ENCODE measurements at regions not wholly inside any gene's neighbourhood (a gene's known extent, or its start where the extent isn't known, plus 50 kb on each side); places are given as distances from the start of the nearest gene placed in this dataset.
"Not testable (repeated sequence)": the region's sequence is repeated elsewhere in the genome, so short reads cannot be mapped to it uniquely, and the experiment has no call there.

DNA sequence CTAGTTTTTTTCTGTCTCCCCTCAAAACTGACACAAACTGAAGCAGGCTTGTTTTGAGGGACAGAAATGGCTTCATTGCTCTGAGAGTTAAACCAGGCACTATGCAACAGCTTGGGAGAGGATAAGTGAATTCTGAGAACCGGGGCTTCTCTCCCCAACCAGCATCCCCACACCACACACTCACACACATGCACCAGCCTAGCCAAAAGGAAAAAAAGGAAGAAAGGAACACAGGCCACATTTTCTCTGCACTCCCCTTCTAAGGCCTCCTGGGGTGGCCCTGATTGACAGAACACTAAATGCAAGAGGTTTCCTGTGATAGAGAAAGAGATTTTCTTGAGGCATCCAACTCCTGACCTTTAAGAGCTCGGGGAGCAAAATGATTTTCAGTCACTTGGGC lies 177.5 kb downstream of the TLE3 start:
- DNase-seq (ENCODE audit: low read depth): no peak

DNA sequence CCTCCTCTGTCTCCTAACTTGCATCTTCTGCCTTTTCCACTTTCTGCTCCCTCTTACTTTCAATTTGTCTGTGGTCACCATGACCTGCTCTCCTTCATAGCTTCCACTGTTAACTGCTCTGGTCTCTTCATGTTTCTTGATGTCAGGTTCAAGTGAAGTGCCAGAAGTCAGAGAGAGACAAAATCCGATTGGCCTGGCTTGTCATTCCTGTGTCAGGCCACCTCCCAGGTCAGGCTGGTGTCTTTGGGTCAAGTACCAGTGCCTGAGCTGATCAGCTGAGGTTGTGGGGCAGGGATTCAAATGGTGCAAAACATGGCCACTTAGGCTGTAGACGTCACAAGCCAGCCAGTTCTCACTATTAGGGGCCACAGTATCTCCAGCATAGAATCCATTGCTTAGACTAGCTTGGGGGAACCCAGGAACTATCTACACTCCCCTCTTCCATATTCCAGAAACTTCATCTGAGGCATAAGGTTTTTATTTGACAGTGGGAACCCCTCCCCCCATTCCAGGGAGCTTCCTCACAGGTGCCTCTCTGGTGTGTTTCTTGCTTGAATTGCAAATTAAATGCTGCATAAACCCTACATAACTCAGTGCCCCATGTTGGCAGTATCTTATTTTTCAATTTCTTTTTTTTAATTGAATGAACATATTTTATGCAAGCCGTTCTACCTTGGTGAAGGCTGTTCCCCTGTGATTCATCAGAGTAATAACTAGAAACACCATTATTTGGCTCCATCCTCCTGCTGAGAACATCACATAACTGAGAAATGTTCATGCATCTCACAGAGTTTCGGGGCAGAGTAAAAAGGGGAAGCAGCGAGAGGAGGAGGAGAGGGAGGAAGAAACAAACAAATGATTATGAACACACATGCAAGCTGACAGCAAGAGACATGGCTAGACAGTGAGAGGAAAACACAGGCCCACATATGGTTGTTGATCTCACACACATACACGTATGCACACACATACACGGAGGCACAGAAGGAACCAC lies 175.8 kb downstream of the TLE3 start:
- no peak for DNase-seq (ENCODE audit: low read depth)

DNA sequence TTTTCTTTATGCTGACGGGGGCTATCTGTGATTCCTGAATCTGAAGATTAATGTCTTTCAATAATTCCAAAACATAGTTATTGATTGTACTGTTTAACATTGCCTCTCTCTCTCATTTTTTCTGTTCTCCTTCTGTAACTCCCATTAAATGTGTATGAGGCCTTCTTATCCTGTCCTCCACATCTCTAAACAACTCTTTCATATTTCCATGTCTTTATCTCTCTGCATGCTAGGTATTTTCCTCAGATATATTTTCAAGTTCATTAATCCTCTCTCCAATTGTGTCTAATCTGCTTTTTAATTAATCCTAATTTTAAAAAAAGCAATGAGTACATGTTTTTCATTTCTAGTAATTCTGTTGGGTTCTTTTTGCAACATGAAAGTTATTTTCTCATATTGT lies 173.2 kb downstream of the TLE3 start:
- DNase-seq (ENCODE audit: low read depth): no peak

DNA sequence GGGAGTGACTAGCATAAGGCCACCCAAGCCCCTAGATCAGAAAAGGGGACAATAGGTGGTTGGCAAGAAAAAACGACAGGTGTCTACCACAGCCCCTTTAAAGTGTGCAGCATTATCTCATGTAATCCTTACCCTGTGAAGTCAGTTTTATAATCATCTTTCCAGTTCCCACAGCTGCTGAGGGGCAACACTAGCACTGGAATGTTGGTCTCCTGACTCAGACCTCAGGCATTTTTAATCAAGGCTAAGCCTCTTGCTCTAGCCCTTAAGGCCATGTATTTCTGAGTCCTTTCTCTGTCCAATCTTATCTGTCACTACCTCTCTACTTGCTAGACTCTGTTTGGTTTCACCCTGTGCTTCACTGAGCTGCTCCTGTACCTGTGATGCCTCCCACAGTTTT lies 171.7 kb downstream of the TLE3 start:
- peak; percentile 52 for DNase-seq (ENCODE audit: low read depth)

DNA sequence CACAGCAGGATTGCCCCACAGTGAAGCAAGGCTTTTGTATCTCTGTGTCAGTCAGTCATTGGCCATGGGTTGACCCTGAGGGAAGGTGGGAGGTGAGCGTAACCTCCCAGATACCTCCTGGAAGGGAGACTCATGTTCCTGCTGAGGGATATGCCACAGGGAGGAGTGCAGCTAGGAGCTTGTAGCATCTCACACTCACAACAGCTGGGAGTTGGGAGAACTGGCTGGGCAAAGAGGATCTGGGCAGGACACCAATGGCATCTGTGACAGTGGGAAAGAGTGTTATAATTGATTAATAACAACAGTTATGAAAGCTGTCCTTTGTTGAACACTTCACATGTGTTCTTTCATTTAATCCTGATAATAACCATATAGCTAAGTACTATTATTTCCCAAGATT lies 171.0 kb downstream of the TLE3 start:
- DNase-seq (ENCODE audit: low read depth): no peak

DNA sequence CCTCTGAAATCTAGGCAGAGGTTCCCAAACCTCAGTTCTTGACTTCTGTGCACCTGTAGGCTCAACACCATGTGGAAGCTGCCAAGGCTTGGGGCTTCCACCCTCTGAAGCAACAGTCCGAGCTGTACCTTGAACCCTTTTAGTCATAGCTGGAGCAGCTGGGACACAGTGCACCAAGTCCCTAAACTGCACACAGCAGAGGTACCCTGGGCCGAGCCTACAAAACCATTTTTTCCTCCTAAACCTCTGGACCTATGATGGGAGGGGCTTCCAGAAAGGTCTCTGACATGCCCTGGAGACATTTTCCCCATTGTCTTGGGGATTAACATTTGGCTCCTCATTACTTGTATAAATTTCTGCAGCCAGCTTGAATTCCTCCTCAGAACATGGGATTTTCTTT lies 168.8 kb downstream of the TLE3 start:
- not testable (repeated sequence) for DNase-seq (ENCODE audit: low read depth)

DNA sequence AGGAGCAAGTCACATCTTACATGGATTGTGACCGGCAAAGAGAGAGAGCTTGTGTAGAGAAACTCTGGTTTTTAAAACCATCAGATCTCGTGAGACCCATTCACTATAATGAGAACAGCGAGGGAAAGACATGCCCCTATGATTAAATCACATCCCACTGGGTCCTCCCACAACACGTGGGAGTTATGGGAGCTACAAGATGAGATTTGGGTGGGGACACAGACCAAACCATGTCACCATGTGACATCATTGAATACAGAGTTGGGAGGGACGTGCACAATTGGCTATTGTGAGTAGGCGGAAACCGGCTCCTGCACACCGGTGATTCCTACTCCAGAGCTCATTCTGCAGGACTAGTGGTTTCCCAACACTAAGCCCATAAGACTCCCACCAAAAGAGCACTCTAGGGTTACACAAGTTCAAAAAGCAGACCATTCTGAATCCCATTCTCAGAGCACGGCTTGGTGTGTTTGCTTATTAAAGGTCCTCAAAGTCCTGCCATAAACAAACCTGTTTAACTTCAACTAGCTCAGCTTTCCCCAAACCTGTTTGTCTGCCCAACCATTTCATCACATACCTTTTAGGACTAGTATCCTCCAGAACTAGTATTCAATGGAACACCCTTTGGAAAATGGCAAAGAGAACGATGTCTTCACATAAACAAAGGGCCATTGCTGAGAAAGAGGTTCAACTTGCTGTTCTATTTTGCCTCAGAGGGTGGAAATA lies 167.6 kb downstream of the TLE3 start:
- no peak for DNase-seq (ENCODE audit: low read depth)

DNA sequence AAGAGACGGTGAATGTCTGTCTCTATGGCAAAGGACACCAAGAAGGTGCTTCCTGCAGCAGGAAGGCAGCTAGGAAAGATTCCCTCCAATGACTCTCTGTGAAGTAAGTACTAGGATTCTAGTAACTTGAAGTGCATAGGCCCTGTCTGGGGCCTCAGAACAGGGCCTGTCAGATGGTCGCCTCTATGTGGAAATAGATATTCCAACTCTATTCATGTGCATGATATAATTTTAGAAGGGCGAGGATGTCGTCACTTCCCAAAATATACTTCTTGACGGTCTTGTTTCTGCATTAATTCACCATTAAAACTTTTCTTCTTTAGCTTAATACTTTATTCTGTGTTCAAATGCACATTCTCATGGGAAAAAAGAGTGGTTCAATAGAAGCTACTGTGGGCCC lies 167.0 kb downstream of the TLE3 start:
- DNase-seq (ENCODE audit: low read depth): no peak

DNA sequence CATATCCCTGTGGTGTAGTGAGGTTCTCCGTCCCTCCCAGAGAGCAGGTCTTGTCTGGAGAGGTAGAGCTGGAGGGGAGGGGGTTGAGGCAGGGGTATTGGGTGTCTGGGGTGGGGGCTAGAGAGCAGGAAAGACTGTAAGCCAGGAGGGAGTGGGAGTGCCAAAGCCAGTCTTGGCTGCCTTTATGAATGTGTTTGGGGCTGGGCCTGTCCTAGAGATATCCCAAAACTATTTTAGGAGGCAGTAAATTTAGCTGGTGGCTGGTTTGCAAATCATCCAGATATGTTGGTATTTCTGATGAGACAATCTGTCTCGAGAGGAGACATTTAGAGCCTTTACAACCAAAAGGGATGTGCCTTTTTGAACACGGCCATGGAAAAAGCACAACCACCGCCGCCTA lies 166.6 kb downstream of the TLE3 start:
- DNase-seq (ENCODE audit: low read depth): no peak

DNA sequence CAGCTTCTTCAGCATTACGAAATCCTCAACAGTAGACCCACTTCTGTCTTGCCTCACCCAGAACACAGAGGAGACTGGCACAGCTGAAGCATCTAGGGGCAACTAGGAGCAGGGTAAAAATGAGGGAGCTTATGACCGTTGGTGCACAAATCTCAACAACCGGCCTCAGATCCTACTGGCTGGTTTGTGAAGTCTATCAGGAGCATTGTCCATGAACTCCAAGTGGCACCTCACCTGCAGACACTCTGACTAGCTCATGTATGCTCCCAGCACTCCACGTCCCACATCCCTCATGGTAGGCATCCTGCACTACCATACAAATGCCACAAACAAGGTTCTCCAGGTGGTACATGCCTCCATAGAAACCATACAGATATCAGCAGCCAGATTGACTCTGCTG lies 163.1 kb downstream of the TLE3 start:
- no peak for DNase-seq (ENCODE audit: low read depth)

DNA sequence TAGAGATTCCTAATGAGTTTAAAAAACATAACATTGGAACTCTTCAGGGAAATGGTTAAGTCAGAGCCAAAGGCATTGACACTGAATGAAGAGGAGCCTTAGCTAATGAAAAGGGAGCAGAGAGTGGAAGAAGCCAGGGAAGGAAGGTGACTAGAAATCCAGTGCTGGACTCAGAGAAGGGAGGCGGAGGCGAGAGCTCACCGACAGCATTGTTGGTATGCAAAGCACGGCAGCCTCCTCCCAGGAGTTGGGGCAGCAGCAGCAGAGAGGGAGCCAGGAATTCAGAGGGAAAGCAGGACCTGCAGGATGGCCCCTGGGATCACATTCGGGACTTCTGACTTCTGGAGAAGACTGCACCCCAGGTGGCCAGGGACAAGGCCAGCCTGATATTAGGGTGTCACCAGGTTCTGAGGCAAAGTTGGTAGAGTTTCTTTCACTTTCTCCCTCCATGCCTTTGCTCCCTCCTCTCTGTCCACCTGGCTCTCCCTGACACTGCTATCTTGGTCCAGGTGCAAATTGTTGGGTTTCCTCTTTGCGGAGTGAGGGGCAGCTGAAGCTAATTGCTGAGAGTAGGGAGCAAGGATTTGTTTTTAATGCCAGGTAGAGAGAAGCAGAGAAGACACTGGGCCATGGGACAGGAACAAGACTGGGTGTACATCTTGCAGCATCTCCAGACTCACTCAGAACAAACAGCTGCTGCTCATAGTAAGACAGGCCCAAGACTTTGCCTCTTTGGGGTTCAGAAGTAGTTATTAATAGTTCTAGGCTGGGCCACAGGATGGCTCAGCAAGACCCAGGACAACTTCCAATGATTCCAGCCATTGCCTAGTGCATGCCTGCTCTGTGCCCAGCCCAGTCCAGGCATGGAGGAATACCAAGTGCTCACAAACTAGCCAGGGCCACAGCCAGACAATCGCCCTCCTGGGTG lies 157.9 kb downstream of the TLE3 start:
- DNase-seq (ENCODE audit: low read depth): no peak

DNA sequence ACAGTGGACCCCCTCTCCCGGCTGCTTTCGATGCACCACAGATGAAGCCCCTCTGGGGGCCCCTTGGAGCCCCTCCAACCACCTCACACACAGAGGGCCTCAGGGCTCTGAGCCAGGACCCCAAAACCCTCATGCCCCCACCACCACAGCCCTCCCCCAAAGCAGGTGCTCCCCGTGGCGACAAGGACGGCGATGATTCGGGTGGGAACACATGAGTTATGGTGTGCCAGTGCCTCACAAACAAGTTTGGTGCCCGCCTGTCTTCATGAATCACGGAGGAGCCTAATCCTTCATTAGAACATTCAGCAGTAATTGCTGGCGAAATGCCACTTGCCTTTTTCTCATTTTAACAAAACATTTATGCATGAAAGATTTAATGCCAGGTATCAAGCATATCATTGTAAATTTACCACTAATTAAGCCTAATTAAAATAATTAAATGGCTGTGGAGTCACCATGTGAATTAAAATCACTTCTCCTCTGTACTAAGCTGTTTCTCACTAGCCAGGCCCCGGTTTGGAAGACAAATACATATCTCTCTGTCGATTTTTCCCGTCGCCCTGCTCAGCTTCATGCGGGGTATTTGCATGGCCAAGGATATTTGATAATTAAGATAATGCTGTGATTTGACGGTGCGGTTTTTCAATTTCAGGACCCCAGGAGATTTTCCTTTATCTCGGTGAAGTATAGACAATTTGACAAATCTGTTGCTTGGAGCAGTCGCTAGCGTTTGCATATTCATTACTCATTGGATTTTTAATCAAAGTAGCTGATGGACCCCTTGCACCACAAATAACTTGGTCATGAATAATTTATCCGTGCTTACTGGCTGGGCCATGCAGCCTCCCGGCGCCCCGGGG lies 157.0 kb downstream of the TLE3 start:
- no peak for DNase-seq (ENCODE audit: low read depth)

DNA sequence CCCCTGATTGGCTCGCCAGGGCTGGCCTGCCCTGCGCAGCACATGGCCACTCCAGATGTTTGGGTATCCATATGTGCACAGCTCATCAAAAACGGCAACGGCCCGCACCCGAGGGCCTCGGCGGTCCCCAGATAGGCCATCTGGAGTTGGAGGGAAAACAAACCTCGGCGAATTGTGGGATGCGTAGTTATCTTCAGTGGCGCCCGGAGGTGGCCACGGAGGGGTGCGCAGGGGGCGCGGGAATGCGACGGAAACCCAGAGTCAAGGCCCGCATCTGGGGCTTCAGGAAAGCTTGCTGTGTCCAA lies 156.5 kb downstream of the TLE3 start:
- DNase-seq (ENCODE audit: low read depth): no peak

DNA sequence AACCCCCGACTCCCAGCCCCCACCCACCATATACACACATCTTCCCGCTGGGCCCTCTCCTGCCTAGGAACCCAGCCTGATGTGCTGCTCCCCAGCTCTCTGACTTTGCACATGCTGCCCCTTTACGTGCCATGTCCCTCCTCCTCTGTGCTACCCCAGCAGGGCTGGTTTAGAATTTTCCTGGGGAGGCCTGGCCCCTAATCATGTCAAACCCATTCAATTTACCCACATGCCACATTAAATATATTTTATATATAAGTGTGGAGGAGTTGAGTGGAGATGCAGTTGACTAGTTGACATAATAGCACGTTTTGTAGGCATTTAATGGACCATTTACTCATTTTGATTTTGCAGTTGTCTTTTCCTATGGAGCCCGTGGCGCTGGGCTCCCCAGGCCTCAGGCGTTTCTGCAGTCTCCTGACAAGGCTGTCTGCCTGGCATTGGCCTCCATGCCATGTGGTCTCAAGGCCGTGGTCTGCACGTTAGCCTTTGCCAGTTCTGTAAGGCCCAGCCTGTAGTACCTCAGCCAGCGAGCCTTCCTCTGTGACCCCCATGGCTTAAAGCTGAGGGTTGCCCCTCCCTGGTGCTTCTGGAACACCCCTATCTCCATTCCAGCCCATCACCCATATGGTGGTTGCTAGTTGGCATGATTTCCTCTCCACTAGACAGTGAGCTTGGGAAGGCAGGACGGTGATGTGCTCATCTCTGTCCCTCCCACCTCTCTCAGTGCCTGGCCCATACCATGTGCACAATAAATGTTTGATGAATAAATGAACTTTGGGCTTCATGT lies 155.8 kb downstream of the TLE3 start:
- DNase-seq (ENCODE audit: low read depth): no peak

DNA sequence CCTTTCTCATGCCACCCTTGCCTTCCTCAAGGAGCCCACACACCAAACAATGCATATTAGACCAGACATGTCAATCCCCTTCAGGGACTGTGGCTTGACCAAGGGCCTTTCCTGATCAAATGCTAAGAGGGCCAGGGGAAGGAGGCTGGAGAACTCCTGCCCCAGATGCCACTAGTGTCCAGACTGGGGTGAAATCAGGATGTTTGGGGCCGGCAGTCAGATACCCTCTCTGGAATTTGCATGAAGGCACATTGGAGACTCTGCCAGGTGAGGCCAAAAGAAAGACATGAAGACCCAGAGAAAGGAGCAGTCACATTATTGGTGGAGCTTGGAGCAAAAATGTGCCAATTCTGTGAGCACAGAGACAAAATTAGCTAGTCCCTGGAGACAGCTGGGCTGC lies 154.1 kb downstream of the TLE3 start:
- DNase-seq (ENCODE audit: low read depth): no peak

DNA sequence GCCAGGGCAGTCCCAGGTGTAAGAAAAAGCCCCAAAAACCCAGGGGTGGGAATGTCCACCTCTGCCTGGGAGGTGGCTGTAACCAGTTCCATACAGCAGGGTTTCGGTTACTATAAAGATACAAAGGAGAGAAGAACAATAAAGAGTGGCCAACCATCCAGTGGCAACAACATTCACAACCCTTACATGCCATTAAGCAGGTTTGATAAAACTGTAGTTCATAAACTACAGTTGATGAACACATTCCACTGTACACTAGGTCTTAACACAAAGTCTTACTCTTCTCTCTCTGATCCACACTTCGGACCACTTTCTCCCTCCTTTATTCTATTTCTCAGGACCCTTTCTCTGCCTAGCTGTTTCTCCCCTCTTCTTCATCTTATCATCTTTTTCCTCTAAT lies 152.0 kb downstream of the TLE3 start:
- no peak for DNase-seq (ENCODE audit: low read depth)

DNA sequence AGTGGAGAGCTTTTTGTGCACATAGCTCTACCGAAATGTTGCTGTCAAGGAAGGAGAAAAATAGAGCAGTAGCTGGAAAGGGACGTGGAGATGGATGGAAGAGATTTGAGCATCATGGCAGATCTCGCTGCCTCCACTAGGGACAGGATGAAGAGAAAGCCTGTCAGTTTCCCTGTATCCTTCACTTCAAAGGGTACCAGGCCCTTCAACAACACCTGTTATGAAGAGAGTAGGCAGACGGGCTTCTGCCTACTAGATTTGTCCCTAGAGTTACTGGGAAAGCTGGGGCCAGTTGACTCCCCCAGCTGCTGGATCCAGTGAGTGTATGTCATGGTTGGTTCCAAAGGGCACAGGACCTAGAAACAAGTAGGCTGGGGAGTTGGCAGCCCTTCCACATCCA lies 150.8 kb downstream of the TLE3 start:
- DNase-seq (ENCODE audit: low read depth): no peak

DNA sequence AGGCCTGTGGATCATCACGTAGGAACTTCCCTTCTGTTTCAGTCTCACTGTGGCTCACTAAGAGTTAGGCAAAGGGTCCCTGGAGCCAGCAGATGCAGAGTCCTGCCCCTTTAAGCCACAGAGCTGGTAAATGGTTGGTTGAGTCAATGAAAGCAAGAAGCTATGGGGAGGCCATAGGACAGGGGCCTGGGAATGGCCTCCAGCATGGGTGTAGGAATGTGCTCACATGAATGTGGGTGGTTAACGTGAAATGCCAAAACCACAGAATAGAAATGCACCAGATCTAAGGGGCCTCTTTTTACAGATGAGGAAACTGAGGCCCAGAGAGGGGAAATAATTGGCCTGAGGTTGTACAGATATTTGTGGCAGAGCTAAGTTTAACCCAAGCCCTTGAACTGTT lies 150.3 kb downstream of the TLE3 start:
- no peak for DNase-seq (ENCODE audit: low read depth)

DNA sequence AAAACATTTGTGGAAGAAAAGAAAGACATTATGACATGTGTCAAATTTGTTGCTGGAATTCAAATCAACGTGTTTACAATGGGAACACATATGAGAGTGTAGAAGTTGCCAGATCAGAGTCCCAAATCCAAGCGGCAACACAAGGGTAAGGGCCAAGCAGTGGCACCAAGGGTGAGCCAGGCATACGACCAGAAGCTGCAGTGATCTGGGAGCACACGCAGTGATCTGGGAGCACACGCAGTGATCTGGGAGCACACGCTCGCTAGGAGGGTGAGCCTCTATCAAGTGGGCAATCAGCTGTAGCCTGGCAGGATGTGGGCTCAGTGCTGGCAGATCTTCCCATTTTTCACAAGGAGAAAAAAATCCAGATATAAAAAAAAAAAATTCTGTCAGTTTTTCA lies 148.2 kb downstream of the TLE3 start:
- DNase-seq (ENCODE audit: low read depth): no peak

DNA sequence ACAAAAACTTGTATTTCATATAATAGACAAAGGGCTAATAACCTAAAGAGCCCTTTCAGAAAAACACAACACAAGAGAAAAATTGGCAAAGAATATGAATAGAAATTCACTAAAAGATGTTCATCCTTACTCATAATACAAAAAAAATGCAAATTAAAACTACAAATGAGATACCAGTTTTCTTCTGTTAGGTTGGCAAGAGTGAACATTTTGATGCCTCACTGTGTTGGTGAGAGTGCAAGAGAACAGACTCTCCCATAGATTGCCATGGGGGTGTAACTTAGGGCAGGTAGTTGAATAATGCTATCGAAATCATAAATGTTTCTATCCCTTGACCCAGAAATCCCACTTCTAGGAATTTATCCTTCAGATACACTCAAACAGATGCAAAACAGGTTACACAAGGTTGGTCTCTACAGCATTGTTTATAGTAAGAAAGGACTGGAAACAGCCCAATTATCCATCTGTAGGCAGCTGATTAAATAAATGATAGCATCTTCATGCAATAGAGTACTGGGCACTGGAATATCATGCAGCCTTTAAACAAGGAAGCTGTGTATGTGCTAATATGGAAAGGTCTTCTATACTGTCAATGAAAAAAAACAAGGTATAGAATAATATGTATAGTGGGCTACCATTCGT lies 146.3 kb downstream of the TLE3 start:
- DNase-seq (ENCODE audit: low read depth): no peak
